ENCODE measurements at regions not wholly inside any gene's neighbourhood (a gene's known extent, or its start where the extent isn't known, plus 50 kb on each side); places are given as distances from the start of the nearest gene placed in this dataset.

DNA sequence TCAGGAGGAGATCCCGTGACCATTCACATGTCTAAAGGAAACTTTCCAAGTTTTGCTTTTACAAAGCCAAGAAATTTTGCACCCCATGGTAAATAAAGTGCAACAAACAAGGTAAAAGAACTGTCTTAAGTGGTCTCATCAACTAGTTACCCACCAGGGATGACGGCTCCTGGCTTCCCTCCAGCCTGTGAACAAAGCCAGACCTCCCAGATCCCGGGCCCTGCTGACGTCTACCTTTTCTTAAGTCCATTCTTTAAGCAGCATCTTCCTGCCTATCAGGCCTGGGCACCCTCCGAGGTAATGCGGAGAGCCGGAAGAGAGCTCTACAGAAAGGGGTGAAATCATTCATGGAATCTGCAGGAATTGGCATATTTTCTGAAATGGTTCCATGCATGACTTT, 58.0 kb upstream of the DAAM1 start:
- Histone ChIP-seq H3K79me2 (ENCODE audit: control insufficient read depth, insufficient read depth, low read length) (no peaks in the 10 kb centered on the region), H3K27ac (ENCODE audit: insufficient read depth, low read depth, low read length) (no peak overlapping the region), H3K9ac (replicated peaks; ENCODE audit: extremely low read depth, insufficient read depth, low read length) (no peak overlapping the region), H4K20me1 (replicated peaks; ENCODE audit: control insufficient read depth, extremely low read depth, insufficient read depth, low read length) (no peaks in the 10 kb centered on the region), H3K4me2 (ENCODE audit: insufficient read depth, low read length) (no peak overlapping the region), H2AFZ (ENCODE audit: low read depth, low read length) (no peak overlapping the region), H3K9me1 (replicated peaks; ENCODE audit: control insufficient read depth, extremely low read depth, insufficient read depth, low read length) (no peaks in the 10 kb centered on the region), H3K9me3 (replicated peaks; ENCODE audit: control insufficient read depth, insufficient read depth, low read length) (no peaks in the 10 kb centered on the region), H3K27me3 (ENCODE audit: control insufficient read depth in 2 of 2, insufficient read depth in 2 of 2, low read length in 2 of 2) (peaks cover 0 to 2% of the 10 kb centered on the region in 2 experiments), H3K36me3 (ENCODE audit: control insufficient read depth in 2 of 2, extremely low read depth in 1 of 2, insufficient read depth in 2 of 2, low read length in 2 of 2) (no peaks in the 10 kb centered on the region), H3K4me1 (ENCODE audit: control insufficient read depth, extremely low read depth, insufficient read depth, low read length) (no peaks in the 10 kb centered on the region), H3K4me3 (replicated peaks in 1 of 3; ENCODE audit: insufficient read depth in 1 of 3, low read depth in 1 of 3, low read length in 3 of 3) (no peak overlapping the region)
- TF ChIP-seq POLR2AphosphoS5 (IDR thresholded peaks at IDR 0.05; ENCODE audit: insufficient read depth, low read depth, low read length) (no peak), MYC (IDR thresholded peaks at IDR 0.05; ENCODE audit: low read depth, low read length) (no peak), EZH2 (IDR thresholded peaks at IDR 0.05; ENCODE audit: borderline replicate concordance, low read depth, low read length, severe bottlenecking) (no peak), JUN (IDR thresholded peaks at IDR 0.05; ENCODE audit: borderline replicate concordance, insufficient read depth, insufficient read length, low read depth) (no peak), POLR2A (IDR thresholded peaks at IDR 0.05; ENCODE audit: low read depth, low read length) (no peak), FOS (IDR thresholded peaks at IDR 0.05; ENCODE audit: borderline replicate concordance, insufficient read depth, low read length) (no peak), GATA2 (IDR thresholded peaks at IDR 0.05; ENCODE audit: insufficient read depth, insufficient read length, low read depth, low read length) (no peak)
- TF ChIP-seq, protein P1, sequence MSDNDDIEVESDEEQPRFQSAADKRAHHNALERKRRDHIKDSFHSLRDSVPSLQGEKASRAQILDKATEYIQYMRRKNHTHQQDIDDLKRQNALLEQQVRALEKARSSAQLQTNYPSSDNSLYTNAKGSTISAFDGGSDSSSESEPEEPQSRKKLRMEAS (IDR thresholded peaks at IDR 0.05; ENCODE audit: insufficient read depth, insufficient read length): no peak
- TF ChIP-seq, protein P2, sequence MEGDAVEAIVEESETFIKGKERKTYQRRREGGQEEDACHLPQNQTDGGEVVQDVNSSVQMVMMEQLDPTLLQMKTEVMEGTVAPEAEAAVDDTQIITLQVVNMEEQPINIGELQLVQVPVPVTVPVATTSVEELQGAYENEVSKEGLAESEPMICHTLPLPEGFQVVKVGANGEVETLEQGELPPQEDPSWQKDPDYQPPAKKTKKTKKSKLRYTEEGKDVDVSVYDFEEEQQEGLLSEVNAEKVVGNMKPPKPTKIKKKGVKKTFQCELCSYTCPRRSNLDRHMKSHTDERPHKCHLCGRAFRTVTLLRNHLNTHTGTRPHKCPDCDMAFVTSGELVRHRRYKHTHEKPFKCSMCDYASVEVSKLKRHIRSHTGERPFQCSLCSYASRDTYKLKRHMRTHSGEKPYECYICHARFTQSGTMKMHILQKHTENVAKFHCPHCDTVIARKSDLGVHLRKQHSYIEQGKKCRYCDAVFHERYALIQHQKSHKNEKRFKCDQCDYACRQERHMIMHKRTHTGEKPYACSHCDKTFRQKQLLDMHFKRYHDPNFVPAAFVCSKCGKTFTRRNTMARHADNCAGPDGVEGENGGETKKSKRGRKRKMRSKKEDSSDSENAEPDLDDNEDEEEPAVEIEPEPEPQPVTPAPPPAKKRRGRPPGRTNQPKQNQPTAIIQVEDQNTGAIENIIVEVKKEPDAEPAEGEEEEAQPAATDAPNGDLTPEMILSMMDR (IDR thresholded peaks at IDR 0.05; ENCODE audit: extremely low read depth in 1 of 2, insufficient read depth in 1 of 2, low read depth in 1 of 2, low read length in 2 of 2): no peak
- ChIA-PET POLR2A (no interaction called here), CTCF (interaction anchor here (1.2 to 4.2 kb wide), 7 partner anchors 58 to 446 kb away, joined by 3 to 69 read pairs (median 4); partner anchors contain the start of genes CCDC175 and DAAM1)
- intact Hi-C loops (cut with micrococcal nuclease) (no loop called here), dilution Hi-C loops (cut with MboI; ENCODE audit: extremely low pct_ligation_motif_present, low sequenced_read_pairs) (no loop called here)
- BruUV-seq (replicated peaks): no TSS peak
- FAIRE-seq (no peak), DNase-seq (ENCODE audit: low read depth, low spot score) (no peak)
